Activated gamma-delta T cell treated with Interleukin-2 at 50 U/mL for 16 hours (primary cell): ENCODE measurements at regions not wholly inside any gene's neighbourhood (a gene's known extent, or its start where the extent isn't known, plus 50 kb on each side); places are given as distances from the start of the nearest gene placed in this dataset.
A peak's percentile ranks its signal among the peaks of the same experiment; 100 is the strongest.

Source experiments
- DNase-seq: peaks from one replicate; pipeline ENCODE4 v3.0.0-alpha.2; 2020

DNA sequence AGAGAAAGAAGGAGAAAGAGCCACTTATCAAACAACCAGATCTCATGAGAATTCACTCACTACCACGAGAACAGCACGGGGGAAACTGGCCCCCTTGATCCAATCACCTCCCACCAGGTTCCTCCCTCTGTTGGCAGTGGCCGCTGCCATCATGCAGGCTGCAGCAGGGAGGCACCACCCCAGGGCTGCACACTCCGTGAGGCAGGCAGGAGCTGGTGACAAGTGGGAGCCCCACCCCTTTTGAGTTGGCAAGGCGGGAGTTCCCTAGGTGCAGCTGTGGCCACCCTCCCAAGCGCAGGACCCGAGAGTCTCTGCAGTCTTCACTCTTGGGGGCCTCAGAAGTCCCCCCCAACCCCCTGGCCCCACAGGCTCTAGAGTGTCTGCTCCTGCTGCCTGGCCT lies 83.9 kb upstream of the GJB5 start:
- DNase-seq, result no peak

DNA sequence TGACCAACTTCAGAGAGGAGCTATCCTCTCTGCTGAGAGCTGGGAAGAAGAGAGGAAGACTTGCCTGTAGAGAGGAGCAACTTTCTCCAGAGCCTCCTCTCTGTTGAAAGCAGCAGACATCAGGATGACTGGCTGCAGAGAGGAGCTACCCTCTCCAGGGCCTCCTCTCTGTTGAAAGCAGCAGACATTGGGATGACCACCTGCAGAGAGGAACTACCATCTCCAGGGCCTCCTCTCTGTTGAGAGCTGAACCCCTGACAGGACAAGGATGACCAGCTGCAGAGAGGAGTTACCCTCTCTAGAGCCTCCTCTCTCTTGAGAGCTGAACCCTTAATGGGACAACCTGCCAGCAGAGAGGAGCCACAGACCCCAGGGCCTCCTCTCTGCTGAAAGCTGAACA lies 83.0 kb upstream of the GJB5 start:
- DNase-seq, result no peak

DNA sequence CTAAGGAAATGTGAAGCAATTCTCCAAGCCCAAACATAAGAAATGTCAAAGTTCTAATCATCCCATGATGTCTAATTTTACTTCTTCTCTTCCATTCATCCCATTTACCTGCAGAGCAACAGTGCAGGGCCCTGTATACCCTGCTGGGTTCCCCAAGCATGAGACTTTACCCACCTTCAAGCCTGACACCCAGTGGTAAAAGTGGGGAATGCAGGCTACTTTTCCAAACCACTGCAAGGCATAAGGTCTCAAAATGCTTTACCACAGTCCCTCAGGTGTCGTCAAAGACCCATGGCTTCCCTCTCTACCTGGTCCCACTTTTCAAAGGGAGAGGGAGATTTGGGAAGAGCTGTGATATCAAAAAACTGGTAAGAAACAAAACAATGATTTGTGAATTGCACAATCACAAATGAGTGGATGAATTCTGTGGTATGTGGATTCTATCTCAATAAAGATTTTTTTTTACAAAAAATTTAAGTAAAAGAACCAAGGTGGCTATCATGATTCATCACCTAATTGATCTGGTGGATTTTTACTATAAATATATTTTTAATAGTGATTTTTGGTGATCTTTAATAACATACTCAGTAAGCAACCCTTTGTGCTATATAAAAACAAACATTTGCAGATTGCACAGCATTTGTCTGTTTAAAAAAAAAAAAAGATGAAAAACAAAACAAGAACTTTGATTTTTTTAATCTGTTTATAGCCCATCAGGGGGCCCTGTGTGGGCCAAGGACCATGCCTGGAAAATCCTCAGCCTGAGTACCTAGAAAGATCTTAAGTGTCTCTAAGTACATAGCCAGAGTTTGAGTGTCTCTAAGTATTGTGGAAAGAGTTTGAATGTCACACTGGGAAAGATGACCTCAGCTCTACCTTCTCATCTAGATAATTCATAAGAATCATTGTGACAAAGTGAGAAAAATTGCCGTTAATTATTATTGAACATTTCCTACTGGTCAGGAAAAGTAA lies 73.1 kb upstream of the GJB5 start:
- DNase-seq, result peak; percentile 24

DNA sequence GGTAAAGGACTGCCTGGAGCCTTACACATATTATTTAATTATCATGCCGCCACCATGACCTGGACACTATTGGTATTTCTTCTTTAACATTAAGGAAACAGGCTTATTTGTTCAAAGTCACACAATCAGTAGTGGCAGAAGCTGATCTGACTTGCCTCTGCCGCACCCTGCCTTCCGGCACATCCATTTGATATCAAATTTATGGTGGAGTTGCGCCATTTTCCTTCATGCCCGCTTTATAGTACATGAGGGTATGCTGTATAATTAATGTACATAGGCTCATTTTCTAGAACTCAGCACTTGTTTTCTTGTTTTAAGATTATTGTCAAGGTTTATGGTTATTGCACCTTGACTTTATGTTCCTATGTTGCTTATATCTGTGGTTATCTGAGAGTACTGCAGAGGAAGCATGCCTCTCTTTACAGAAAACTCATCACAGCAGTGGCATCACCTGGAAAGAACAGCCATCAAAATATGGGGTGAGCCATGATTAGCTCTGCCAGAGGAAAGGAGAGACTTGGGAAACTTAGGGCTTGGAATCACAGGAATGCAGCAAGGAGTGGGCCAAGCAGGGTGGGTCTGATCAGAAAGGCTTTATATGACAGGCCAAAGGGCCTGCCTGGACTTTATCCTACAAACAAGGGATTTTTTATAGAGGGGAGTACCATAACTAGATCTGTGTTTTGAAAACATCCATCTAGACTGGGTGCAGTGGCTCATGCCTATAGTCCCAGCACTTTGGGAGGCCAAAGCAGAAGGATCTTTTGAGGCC lies 72.2 kb upstream of the GJB5 start:
- DNase-seq, result no peak

DNA sequence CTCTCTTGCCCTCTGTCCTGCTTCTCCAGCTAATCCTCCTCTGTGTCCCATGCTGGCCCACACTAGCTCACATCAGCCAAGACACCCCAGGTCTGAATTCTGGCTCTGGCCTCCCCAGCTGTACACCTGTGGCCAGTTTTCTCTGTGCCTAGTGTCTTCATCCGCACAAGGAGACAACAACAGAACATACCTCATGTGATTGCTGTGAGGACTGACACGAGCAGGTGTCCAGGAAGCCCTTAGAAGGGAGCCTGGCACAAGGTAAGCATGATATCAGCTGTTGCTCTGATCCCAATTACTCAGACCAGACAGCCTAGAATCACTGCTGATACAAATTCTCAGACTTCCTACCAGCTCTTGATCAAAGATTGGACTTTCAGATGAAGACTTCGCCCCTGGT lies 71.2 kb upstream of the GJB5 start:
- DNase-seq, result no peak

DNA sequence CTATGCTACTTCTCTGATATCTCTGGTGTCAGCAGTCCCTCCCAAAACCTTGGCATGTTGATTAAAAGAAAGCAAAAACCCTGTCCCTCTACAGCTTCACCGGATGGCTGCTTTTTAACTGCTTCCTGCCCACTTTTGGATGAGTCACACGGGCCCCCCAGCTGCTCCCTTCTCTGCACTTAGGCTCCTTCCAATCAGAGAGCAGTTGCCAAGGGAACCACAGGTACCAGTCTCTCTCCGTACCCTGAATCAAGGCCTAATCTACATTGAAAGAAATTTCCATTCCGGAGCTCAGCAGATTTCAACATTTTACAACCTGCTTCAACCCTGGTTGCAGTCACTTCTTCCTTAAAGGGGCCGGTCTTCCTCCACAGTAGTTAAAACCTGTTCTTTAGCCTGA lies 70.6 kb upstream of the GJB5 start:
- no peak for DNase-seq

DNA sequence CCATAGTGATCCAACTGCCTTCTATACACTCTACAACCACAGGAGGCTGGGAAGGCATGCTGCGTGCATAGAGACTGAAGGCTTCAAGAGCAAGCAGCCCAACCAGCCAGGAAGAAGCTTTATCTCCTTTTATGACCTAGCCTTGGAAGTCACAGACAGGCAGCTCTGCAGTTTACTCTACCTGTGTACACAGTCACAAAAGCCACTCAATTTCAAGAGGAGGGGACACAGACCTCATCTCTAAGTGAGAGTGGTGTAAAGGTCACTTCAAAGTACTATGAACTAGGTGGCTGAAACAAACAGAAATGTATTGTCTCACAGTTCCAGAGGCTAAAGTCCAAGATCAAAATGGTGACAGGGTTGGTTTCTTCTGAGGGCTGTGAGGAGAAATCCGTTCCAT lies 69.6 kb upstream of the GJB5 start:
- DNase-seq, result no peak

DNA sequence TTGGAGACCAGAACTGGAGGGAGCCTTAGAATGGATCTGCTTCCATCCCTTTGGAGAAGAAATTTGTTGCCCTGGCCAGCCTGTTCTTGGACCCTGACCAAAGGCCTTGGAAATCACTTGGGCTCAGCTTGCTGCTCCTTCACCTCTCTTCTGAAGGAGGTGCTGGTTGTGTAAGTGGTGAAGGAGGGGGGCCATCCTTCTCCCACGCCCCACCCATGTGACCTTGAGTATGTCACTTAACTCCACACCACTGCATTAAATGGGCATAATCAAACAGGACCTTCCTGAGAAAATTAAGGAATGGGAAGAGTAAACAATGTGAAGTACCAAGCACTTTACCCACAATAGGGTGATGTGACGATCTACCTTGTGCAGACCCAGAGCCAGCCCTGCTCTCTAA lies 68.3 kb upstream of the GJB5 start:
- no peak for DNase-seq

DNA sequence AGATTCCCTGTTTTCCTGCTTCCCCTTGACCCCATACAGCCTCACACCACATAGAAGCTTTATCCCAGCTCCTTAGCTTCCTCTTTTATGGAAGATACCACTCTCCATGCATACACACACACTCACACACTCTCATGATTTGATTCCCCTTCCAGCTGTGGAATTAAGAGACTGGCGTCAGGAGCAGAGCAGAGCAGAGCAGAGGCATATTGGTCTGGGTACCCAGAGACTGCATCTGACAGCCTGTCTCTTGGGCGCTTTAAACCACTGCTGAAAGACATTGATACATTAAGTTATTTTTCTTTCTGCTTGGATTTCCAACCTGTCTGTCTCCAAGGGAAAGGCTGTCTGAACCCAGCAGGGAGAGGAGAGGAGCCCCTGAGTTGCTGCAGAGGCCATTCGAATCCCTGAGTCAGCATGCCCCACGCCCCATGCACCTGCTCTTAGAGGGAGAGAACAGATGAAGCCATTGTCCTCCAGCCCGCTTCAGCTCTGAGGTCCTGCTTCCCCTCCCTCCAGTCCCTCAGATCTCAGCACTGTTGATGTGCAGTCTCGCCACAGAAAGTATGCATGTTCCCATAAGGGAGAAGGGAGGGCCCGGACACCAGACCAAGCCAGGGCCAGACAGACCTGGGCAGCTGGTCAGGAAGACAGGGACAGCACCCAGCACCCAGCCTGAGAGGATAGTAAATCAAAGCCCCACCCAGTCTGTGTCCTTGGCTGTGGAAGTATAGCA lies 66.7 kb upstream of the GJB5 start:
- no peak for DNase-seq

DNA sequence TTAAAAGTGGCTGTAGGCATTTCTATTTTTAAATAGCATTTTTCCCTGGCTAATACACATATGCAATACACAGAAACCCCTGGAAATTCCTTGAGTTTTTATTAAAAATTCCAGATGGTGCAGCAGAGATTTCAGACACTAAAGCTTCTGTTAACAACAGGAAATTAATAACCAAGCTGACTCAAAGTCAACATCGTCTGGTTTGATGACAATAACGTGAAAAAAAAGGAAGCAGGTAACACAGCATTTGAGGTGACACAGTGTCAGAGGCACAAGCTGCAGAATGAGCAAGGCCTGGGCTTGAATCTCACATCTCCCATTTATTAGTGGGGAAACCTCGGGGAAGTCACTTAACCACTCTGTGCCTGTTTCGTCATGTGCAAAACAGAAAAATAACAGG lies 64.6 kb upstream of the GJB5 start:
- DNase-seq, result no peak

DNA sequence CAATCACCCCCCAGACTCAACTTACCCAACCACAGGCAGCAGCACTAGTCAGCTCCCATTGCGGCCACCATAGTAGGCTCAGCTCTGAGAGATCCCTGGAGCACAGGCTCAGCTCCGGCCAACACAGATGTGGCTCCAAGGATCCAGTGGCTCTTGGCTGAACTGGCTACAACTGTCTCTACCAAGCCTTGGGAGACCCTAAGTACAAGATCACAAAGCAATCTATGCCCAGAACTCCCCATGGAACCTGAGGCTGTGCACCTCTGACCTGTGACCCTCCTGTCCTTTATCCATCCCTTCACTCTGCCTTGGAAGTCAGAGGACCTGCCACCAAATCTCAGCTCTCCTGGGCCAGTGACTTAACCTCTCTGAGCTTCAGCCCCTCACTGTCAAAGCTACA lies 61.8 kb upstream of the GJB5 start:
- no peak for DNase-seq

DNA sequence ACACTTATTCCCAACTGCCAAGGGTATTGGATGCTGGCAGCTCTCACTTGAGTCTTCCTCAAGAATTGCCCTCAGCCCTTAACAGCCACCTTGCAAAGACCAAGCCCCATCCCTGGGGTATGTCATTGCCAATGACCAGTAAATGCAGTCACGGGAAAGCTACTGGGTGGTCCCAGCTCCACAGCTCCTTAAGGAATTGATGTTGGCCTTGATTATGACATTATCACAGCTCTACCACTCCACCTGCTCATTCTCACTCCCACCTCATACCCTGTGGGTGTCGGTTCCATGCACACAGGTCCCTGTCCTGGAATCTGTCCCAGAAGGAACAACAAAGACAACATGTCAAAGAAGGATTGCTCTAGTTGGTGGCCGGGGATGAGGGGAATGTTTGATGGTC lies 60.5 kb upstream of the GJB5 start:
- DNase-seq, result no peak

DNA sequence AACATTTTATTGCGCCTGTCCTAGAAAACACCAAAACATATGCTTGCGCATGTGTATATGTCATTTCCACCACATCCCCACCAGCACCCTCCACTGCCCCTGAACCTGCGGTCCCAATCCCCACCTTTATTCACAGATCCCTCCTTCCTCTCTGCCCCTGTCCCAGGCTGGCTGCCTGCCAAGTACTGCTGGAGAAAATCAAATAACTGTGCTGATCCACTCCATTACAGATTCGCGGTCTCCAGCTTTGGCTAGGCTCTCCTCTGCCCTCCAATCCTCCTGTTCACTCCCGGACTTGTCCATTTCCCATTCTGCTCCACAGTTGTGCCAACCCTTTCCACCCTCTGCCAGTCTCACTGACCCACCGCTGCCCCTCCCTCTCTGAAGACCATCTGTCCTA lies 59.3 kb upstream of the GJB5 start:
- DNase-seq, result no peak

DNA sequence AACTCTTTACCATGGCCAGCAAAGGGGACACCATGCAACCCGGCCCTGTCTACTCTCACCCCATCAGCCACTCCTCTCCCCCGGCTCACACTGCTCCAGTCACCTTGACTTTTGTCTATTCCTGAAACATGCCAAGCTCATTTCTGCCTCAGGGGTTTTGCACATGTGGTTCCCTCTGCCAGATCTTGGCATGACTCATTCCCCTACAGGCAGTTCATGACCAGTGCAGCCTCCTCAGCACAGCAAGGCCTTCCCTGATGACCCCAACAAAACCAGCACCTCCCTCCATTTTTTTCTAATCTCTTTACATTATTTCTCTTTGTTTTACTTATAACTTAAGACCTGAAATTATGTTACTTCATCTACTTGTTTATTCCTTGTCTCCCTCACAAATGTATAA lies 58.6 kb upstream of the GJB5 start:
- no peak for DNase-seq

DNA sequence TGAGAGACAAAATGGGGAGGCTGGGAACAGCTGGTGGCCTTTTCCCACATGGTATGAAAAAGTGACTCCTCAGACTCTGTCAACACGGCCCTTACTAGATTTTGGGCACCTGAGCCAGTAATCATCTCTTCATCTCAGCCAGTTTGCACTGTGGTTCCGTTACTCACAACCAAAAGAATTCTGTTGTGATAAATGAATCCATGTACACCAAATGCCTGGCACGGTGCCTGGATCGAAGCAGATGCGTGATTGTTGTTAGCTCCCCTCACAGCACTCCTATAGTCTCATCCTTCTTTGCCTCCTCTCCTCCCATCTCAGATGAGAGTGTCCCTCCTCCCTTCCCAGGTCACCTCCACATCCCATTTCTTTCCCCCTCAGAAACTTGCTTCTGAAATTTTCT lies 57.9 kb upstream of the GJB5 start:
- DNase-seq, result no peak

DNA sequence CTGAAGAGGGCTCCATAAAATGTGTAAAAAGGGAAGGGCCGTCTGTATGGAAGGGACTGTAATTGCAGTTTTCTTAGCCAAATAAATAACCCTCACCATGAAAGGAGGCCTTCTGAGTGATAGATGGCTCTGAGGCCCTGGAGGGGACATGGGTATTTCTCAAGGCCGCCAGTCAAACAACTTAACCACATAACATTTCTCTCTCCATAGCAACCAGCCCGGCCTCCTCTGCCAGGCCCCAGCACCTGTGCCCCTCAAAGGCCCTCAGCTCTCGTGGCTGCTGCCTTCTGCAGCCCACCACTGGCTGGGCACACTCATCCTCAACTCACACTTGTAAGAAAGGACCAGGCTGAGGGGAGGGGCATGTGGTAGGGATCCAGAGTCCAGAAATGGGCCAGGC lies 57.0 kb upstream of the GJB5 start:
- no peak for DNase-seq

DNA sequence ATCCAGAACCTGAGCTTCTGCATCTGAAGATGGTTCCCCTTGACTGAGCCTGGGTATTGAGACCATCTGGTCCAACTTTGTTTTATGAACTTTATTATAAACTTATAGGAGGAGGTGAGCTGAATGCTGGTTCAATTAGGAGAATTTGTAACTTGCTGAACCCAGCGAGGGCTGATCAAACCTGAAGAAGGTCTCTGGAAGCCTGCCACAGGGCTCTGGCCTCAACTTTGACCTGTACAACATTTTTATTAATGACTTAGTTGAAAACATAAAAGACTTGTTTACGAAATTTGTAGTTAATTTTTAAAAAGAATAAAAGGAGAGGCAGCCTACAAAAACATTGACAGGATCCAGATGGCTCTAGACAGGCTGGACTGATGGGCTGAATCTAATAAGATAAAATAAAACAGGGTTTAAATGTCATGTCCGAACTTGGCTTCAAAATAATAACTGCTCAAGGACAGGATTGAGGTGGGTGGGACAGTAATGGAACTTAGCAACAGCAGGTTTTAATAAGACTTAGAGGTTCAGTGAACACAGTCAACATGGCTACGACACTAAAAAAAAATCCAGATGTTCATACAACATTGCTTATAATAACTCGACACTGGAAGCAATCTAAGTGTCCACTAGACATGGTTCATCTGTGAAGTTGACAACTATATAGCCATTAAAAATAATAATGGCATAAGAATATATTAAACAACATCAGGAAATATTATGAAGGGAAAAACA lies 53.4 kb upstream of the GJB5 start:
- no peak for DNase-seq
